Gastrocnemius medialis (tissue), 4 donors: ENCODE measurements at regions not wholly inside any gene's neighbourhood (a gene's known extent, or its start where the extent isn't known, plus 50 kb on each side); places are given as distances from the start of the nearest gene placed in this dataset.

Experiments used
- ATAC-seq, 2 donors: fragments of 150-250 bp; one replicate each; pipeline ENCODE4 v1.9.1; 2016
- DNase-seq, 2 donors: peaks; one replicate each; pipeline ENCODE4 v3.0.0-alpha.2; 2019
- H3K27ac ChIP-seq, 4 donors: fragments of 200-600 bp; sonication (generic); 1 replicate in 1 of 4; 2 replicates in 3 of 4; pipeline ENCODE4 v1.5.1; 2016 to 2018; ENCODE audit warnings: mild to moderate bottlenecking in 2 of 4, moderate library complexity in 1 of 4
- H3K27me3 ChIP-seq, 3 donors: fragments of 200-600 bp; sonication (generic) in 2 of 3; 1 replicate in 1 of 3; 2 replicates in 2 of 3; pipeline versions ENCODE4 v1.5.1 to v1.6.0; 2016 to 2019; ENCODE audit warnings: mild to moderate bottlenecking in 1 of 3, moderate library complexity in 1 of 3
- H3K36me3 ChIP-seq, 2 donors: fragments of 200-600 bp; sonication (generic) in 1 of 2; one replicate each; pipeline ENCODE4 v1.5.1; 2017 to 2018
- H3K4me1 ChIP-seq, 2 donors: fragments of 200-600 bp; sonication (generic) in 1 of 2; one replicate each; pipeline ENCODE4 v1.5.1; 2016 to 2017; ENCODE audit warnings: mild to moderate bottlenecking in 2 of 2
- H3K4me3 ChIP-seq, 4 donors: fragments of 200-600 bp; sonication (generic) in 3 of 4; 1 replicate in 1 of 4; 2 replicates in 3 of 4; pipeline ENCODE4 v1.5.1; 2016 to 2019; ENCODE audit warnings: mild to moderate bottlenecking in 2 of 4
- H3K9me3 ChIP-seq, 3 donors: fragments of 200-600 bp; sonication (generic) in 2 of 3; 1 replicate in 1 of 3; 2 replicates in 2 of 3; pipeline ENCODE4 v1.5.1; 2016 to 2019
- CTCF ChIP-seq, 5 experiments: fragments of 450-650 bp in 3 of 5; fragments of 200-600 bp in 2 of 5; sonication (generic) in 2 of 5; IDR thresholded peaks in 4 of 5; conservative IDR thresholded peaks in 1 of 5; 1 replicate in 4 of 5; 2 replicates in 1 of 5; pipeline ENCODE4 v1.5.1; 2016 to 2019; ENCODE audit warnings: antibody characterized with exemption in 5 of 5, mild to moderate bottlenecking in 3 of 5, moderate library complexity in 3 of 5
- POLR2A ChIP-seq, 2 donors: fragments of 450-650 bp; IDR thresholded peaks; one replicate each; pipeline ENCODE4 v1.6.1; 2017; ENCODE audit warnings: antibody characterized with exemption in 2 of 2, mild to moderate bottlenecking in 2 of 2, moderate library complexity in 2 of 2
- in situ Hi-C, 4 donors: fragments of 200-750 bp; cut with MboI; loops; one replicate each; pipeline versions ENCODE4 v1.15.0 to v1.8.0; 2017; ENCODE audit warnings: low sequenced_read_pairs in 4 of 4
- intact Hi-C: fragments of 100-400 bp; cut with DNase I; formaldehyde crosslinking; loops from one replicate; pipeline ENCODE4 v1.15.1; 2023; ENCODE audit warnings: low total_unique reads

- no peak overlapping the region for H3K4me3 ChIP-seq
- no peak overlapping the region for H3K27ac ChIP-seq
- H3K4me1 ChIP-seq: no peaks in the 10 kb centered on the region
- ATAC-seq (no peak), DNase-seq (no peak)
- no peaks in the 10 kb centered on the region for H3K36me3 ChIP-seq
- no peaks in the 10 kb centered on the region for H3K9me3 ChIP-seq
- intact Hi-C loops: no loop called here
- TF ChIP-seq CTCF (IDR thresholded peaks at IDR 0.05 in 4 of 5, conservative IDR thresholded peaks at IDR 0.05 in 1 of 5) (no peak), POLR2A (IDR thresholded peaks at IDR 0.05) (no peak)
- in situ Hi-C loops: no loop called here
- H3K27me3 ChIP-seq: no peaks in the 10 kb centered on the region
Measured at GRCh38 chr3:151935446-151935845, 62.0 kb downstream of the SUCNR1 start.

- H3K27ac ChIP-seq: no peak overlapping the region
- intact Hi-C loops (no loop called here), in situ Hi-C loops (no loop called here)
- H3K36me3 ChIP-seq: no peaks in the 10 kb centered on the region
- TF ChIP-seq POLR2A (IDR thresholded peaks at IDR 0.05) (no peak), CTCF (IDR thresholded peaks at IDR 0.05 in 4 of 5, conservative IDR thresholded peaks at IDR 0.05 in 1 of 5) (no peak)
- no peak overlapping the region for H3K4me3 ChIP-seq
- ATAC-seq (no peak), DNase-seq (no peak)
- H3K9me3 ChIP-seq: no peaks in the 10 kb centered on the region
- H3K27me3 ChIP-seq: no peaks in the 10 kb centered on the region
- H3K4me1 ChIP-seq: no peaks in the 10 kb centered on the region
Measured at GRCh38 chr3:151940481-151940880, 67.0 kb downstream of the SUCNR1 start.

DNA sequence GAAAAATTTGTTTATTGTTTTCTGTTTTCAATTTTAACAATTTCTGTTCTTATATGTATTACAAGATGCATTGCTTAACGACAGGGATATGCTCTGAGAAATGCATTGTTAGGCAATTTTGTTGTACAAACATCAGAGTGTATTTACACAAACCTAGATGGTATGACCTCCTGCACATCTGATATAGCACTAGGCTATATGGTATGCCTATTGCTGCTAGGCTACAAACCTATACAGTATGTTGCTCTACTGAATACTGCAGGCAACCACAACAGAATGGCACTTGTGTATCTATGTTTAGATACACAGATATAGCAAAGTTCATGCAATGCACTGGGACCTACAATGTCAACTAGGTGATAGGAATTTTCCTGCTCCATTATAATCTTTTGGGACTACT, 70.1 kb downstream of the SUCNR1 start:
- TF ChIP-seq CTCF (IDR thresholded peaks at IDR 0.05 in 4 of 5, conservative IDR thresholded peaks at IDR 0.05 in 1 of 5) (no peak), POLR2A (IDR thresholded peaks at IDR 0.05) (no peak)
- no peak for DNase-seq
- intact Hi-C loops (no loop called here), in situ Hi-C loops (no loop called here)
- H3K36me3 ChIP-seq: no peaks in the 10 kb centered on the region
- ATAC-seq: no peak
- no peaks in the 10 kb centered on the region for H3K4me1 ChIP-seq
- H3K4me3 ChIP-seq: no peak overlapping the region
- no peaks in the 10 kb centered on the region for H3K9me3 ChIP-seq
- H3K27me3 ChIP-seq: no peaks in the 10 kb centered on the region
- no peak overlapping the region for H3K27ac ChIP-seq

- no peaks in the 10 kb centered on the region for H3K9me3 ChIP-seq
- intact Hi-C loops (no loop called here), in situ Hi-C loops (no loop called here)
- TF ChIP-seq POLR2A (IDR thresholded peaks at IDR 0.05) (no peak), CTCF (IDR thresholded peaks at IDR 0.05 in 4 of 5, conservative IDR thresholded peaks at IDR 0.05 in 1 of 5) (no peak)
- H3K4me3 ChIP-seq: no peak overlapping the region
- H3K4me1 ChIP-seq: no peaks in the 10 kb centered on the region
- ATAC-seq: no peak
- DNase-seq: no peak
- H3K27ac ChIP-seq: no peak overlapping the region
- no peaks in the 10 kb centered on the region for H3K27me3 ChIP-seq
- no peaks in the 10 kb centered on the region for H3K36me3 ChIP-seq
Measured at GRCh38 chr3:151944356-151944755, 70.9 kb downstream of the SUCNR1 start.

DNA sequence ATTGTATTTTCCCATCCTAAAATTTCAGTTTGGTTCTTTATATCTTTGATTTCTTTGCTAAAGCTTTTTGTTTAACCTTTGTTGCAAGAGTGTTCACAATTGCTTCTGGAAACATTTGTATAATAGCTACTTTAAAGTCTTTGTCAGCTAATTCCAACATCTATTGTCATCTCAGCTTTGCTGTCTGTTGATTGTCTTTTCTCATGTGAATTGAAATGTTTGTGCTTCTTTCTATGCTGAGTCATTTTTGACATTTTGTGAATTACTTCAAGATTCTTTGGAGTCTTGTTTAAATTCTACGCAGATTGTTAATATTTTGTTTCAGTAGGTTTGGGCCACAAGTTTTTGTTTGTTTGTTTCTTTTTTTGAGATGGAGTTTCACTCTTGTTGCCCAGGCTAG, 73.2 kb downstream of the SUCNR1 start:
- TF ChIP-seq CTCF (IDR thresholded peaks at IDR 0.05 in 4 of 5, conservative IDR thresholded peaks at IDR 0.05 in 1 of 5) (no peak), POLR2A (IDR thresholded peaks at IDR 0.05) (no peak)
- no peak for DNase-seq
- Histone ChIP-seq H3K9me3 (no peaks in the 10 kb centered on the region), H3K27ac (no peak overlapping the region), H3K36me3 (no peaks in the 10 kb centered on the region), H3K4me1 (no peaks in the 10 kb centered on the region), H3K27me3 (no peaks in the 10 kb centered on the region), H3K4me3 (no peak overlapping the region)
- no peak for ATAC-seq
- in situ Hi-C loops (no loop called here), intact Hi-C loops (no loop called here)
